ENCODE measurements at regions not wholly inside any gene's neighbourhood (a gene's known extent, or its start where the extent isn't known, plus 50 kb on each side); places are given as distances from the start of the nearest gene placed in this dataset.
"Not testable (repeated sequence)": the region's sequence is repeated elsewhere in the genome, so short reads cannot be mapped to it uniquely, and the experiment has no call there.

GRCh38 chr2:67135208-67135607, 261.9 kb upstream of the ETAA1 start:
- no peak for DNase-seq

- no peak for DNase-seq
These were observed 259.4 kb upstream of the ETAA1 start for GRCh38 chr2:67137699-67138098.

- DNase-seq, result no peak
These were observed 255.1 kb upstream of the ETAA1 start for GRCh38 chr2:67142071-67142470.

GRCh38 chr2:67142741-67143140, 254.4 kb upstream of the ETAA1 start:
- DNase-seq, result no peak

- no peak for DNase-seq
These were observed 251.3 kb upstream of the ETAA1 start for GRCh38 chr2:67145851-67146250.

GRCh38 chr2:67156796-67157195, 240.3 kb upstream of the ETAA1 start:
- no peak for DNase-seq

- no peak for DNase-seq
These were observed 238.4 kb upstream of the ETAA1 start for GRCh38 chr2:67158718-67159117.

- DNase-seq, result no peak
These were observed 237.2 kb upstream of the ETAA1 start for GRCh38 chr2:67159929-67160328.

GRCh38 chr2:67164771-67165522, 232.2 kb upstream of the ETAA1 start:
- no peak for DNase-seq

GRCh38 chr2:67165523-67165990, 231.6 kb upstream of the ETAA1 start:
- DNase-seq, result no peak

- not testable (repeated sequence) for DNase-seq
These were observed 230.6 kb upstream of the ETAA1 start for GRCh38 chr2:67166511-67166910.

GRCh38 chr2:67169417-67170140, 227.6 kb upstream of the ETAA1 start:
- DNase-seq, result no peak

GRCh38 chr2:67179526-67179925, 217.6 kb upstream of the ETAA1 start:
- no peak for DNase-seq

- DNase-seq, result no peak
These were observed 216.3 kb upstream of the ETAA1 start for GRCh38 chr2:67180841-67181240.

GRCh38 chr2:67182884-67183283, 214.2 kb upstream of the ETAA1 start:
- no peak for DNase-seq

GRCh38 chr2:67186326-67186725, 210.8 kb upstream of the ETAA1 start:
- DNase-seq, result no peak

GRCh38 chr2:67186871-67187270, 210.3 kb upstream of the ETAA1 start:
- no peak for DNase-seq

- not testable (repeated sequence) for DNase-seq
These were observed 201.8 kb upstream of the ETAA1 start for GRCh38 chr2:67195327-67195726.

- no peak for DNase-seq
These were observed 195.6 kb upstream of the ETAA1 start for GRCh38 chr2:67201521-67201920.

- no peak for DNase-seq
These were observed 192.8 kb upstream of the ETAA1 start for GRCh38 chr2:67204349-67204748.

GRCh38 chr2:67208887-67209500, 188.1 kb upstream of the ETAA1 start:
- no peak for DNase-seq

- no peak for DNase-seq
These were observed 186.7 kb upstream of the ETAA1 start for GRCh38 chr2:67210430-67210829.

- no peak for DNase-seq
These were observed 184.9 kb upstream of the ETAA1 start for GRCh38 chr2:67212203-67212602.

- no peak for DNase-seq
These were observed 183.9 kb upstream of the ETAA1 start for GRCh38 chr2:67213270-67213670.

Measured in NCI-H510A (cell line).